Small intestine (tissue), 7 donors: ENCODE measurements at regions not wholly inside any gene's neighbourhood (a gene's known extent, or its start where the extent isn't known, plus 50 kb on each side); places are given as distances from the start of the nearest gene placed in this dataset.
A peak's percentile ranks its signal among the peaks of the same experiment; 100 is the strongest.

Experiments
- DNase-seq, 2 donors: peaks; one replicate each; pipeline versions ENCODE4 v3.0.0 to v3.0.0-alpha.2; 2013
- FAIRE-seq: peaks from 2 replicates; lab custom pipeline; 2012; peaks lifted over from hg19 to GRCh38; lab: Jason Lieb, UNC
- H3K27ac ChIP-seq, 3 donors: one replicate each; pipeline ENCODE4 v1.5.1; 2013; ENCODE audit warnings: low read length in 2 of 3, mild to moderate bottlenecking in 2 of 3, control low read depth in 1 of 3, inconsistent platforms in 1 of 3, low read depth in 1 of 3, moderate library complexity in 1 of 3
- H3K27me3 ChIP-seq, 3 donors: one replicate each; pipeline ENCODE4 v1.6.1; 2013; ENCODE audit warnings: low read length in 3 of 3, inconsistent platforms in 1 of 3; ENCODE audit not compliant: control insufficient read depth in 3 of 3, insufficient read depth in 3 of 3
- H3K36me3 ChIP-seq, 3 donors: one replicate each; pipeline ENCODE4 v1.6.1; 2013; ENCODE audit warnings: low read length in 3 of 3, inconsistent platforms in 1 of 3, low read depth in 1 of 3, mild to moderate bottlenecking in 1 of 3, moderate library complexity in 1 of 3; ENCODE audit not compliant: control insufficient read depth in 3 of 3, insufficient read depth in 2 of 3
- H3K4me1 ChIP-seq, 3 donors: one replicate each; pipeline ENCODE4 v1.6.1; 2013; ENCODE audit warnings: low read length in 2 of 3, inconsistent platforms in 1 of 3, low read depth in 1 of 3, mild to moderate bottlenecking in 1 of 3, moderate library complexity in 1 of 3; ENCODE audit not compliant: control insufficient read depth in 3 of 3, insufficient read depth in 2 of 3
- H3K4me3 ChIP-seq, 3 donors: one replicate each; pipeline ENCODE4 v1.5.1; 2013; ENCODE audit warnings: low read length in 3 of 3, control low read depth in 1 of 3, inconsistent platforms in 1 of 3, low read depth in 1 of 3, mild to moderate bottlenecking in 1 of 3, moderate library complexity in 1 of 3
- H3K9me3 ChIP-seq, 2 donors: one replicate each; pipeline ENCODE4 v1.6.1; 2013; ENCODE audit warnings: low read depth in 1 of 2, low read length in 1 of 2; ENCODE audit not compliant: control insufficient read depth in 2 of 2, insufficient read depth in 1 of 2
- WGBS, 3 donors: extraction: QIAGEN DNeasy Blood & Tissue Kit; methylation state at CpG; one replicate each; pipeline ENCODE4 v1.1.7; 2013; 5-methylcytosine and 5-hydroxymethylcytosine counted together
- donor health status: healthy with polysubstance abuse.
- donor health status: control.
- donor health status: control.
- donor health status: Bipolar disorder and iron deficiency.
- donor health status: healthy.

- Histone ChIP-seq H3K9me3 (peaks cover 0 to 7% of the 10 kb centered on the region in 2 donors), H3K36me3 (no peaks in the 10 kb centered on the region), H3K27ac (no peak overlapping the region), H3K4me1 (peaks cover 0 to 3% (median 0%) of the 10 kb centered on the region in 3 donors), H3K27me3 (peaks cover 0 to 12% (median 0%) of the 10 kb centered on the region in 3 donors), H3K4me3 (no peak overlapping the region)
- FAIRE-seq: no peak
- no peak for DNase-seq
- WGBS, 3 donors: 68 to 74% (median 70%) methylated on average over 5 of the region's 5 CpGs
Measured at GRCh38 chr15:70582143-70582945, 181.0 kb downstream of the UACA start.

GRCh38 chr15:70580958-70581357 is 182.4 kb downstream of the UACA start:
- 78 to 87% (median 87%) methylated on average over 6 of the region's 6 CpGs for WGBS, 3 donors
- no peak for FAIRE-seq
- no peaks in the 10 kb centered on the region for H3K36me3 ChIP-seq

GRCh38 chr15:70580286-70580685 is 183.1 kb downstream of the UACA start:
- Histone ChIP-seq H3K27ac (no peak overlapping the region), H3K27me3 (peaks cover 0 to 5% (median 0%) of the 10 kb centered on the region in 3 donors), H3K36me3 (no peaks in the 10 kb centered on the region), H3K9me3 (no peaks in the 10 kb centered on the region), H3K4me1 (peaks cover 0 to 15% (median 0%) of the 10 kb centered on the region in 3 donors), H3K4me3 (no peak overlapping the region)
- WGBS, 3 donors: 63 to 68% (median 65%) methylated on average over 10 of the region's 10 CpGs
- FAIRE-seq (no peak), DNase-seq (no peak)

More at GRCh38 chr15:70580958-70581357, 182.4 kb downstream of the UACA start:
- H3K27me3 ChIP-seq: peaks cover 0 to 10% (median 0%) of the 10 kb centered on the region in 3 donors
- no peak for DNase-seq
- no peak overlapping the region for H3K27ac ChIP-seq
- peaks cover 0 to 2% of the 10 kb centered on the region in 2 donors for H3K9me3 ChIP-seq
- H3K4me3 ChIP-seq: no peak overlapping the region
- H3K4me1 ChIP-seq: peaks cover 0 to 9% (median 0%) of the 10 kb centered on the region in 3 donors

GRCh38 chr15:70579766-70580165 is 183.6 kb downstream of the UACA start:
- no peak overlapping the region for H3K4me3 ChIP-seq
- peaks cover 0 to 2% (median 0%) of the 10 kb centered on the region in 3 donors for H3K27me3 ChIP-seq
- DNase-seq: no peak
- WGBS, 3 donors: 83 to 88% (median 84%) methylated on average over 3 of the region's 3 CpGs
- no peaks in the 10 kb centered on the region for H3K36me3 ChIP-seq
- H3K27ac ChIP-seq: no peak overlapping the region
- H3K4me1 ChIP-seq: peaks cover 0 to 18% (median 0%) of the 10 kb centered on the region in 3 donors
- no peak for FAIRE-seq
- peaks cover 0 to 2% of the 10 kb centered on the region in 2 donors for H3K9me3 ChIP-seq

GRCh38 chr15:70578196-70578595 is 185.2 kb downstream of the UACA start:
- H3K4me3 ChIP-seq: no peak overlapping the region
- 95 to 98% (median 98%) methylated on average over 10 of the region's 10 CpGs for WGBS, 3 donors
- H3K27me3 ChIP-seq: no peaks in the 10 kb centered on the region
- H3K36me3 ChIP-seq: no peaks in the 10 kb centered on the region
- DNase-seq (no peak), FAIRE-seq (no peak)
- peaks cover 0 to 13% of the 10 kb centered on the region in 2 donors for H3K9me3 ChIP-seq
- H3K27ac ChIP-seq: no peak overlapping the region
- H3K4me1 ChIP-seq: peaks cover 0 to 15% (median 0%) of the 10 kb centered on the region in 3 donors

GRCh38 chr15:70576696-70577095 is 186.7 kb downstream of the UACA start:
- no peaks in the 10 kb centered on the region for H3K36me3 ChIP-seq
- H3K27me3 ChIP-seq: no peaks in the 10 kb centered on the region
- H3K9me3 ChIP-seq: peaks cover 0 to 17% of the 10 kb centered on the region in 2 donors
- no peak for DNase-seq
- no peak overlapping the region for H3K4me3 ChIP-seq
- FAIRE-seq: no peak
- H3K4me1 ChIP-seq: peaks cover 0 to 15% (median 0%) of the 10 kb centered on the region in 3 donors
- H3K27ac ChIP-seq: no peak overlapping the region
- 56 to 57% (median 56%) methylated on average over 4 of the region's 4 CpGs for WGBS, 3 donors

GRCh38 chr15:70576276-70576675 is 187.1 kb downstream of the UACA start:
- no peak for DNase-seq
- H3K4me1 ChIP-seq: peaks cover 0 to 15% (median 0%) of the 10 kb centered on the region in 3 donors
- H3K9me3 ChIP-seq: peaks cover 0 to 17% of the 10 kb centered on the region in 2 donors
- no peak overlapping the region for H3K4me3 ChIP-seq
- H3K36me3 ChIP-seq: no peaks in the 10 kb centered on the region
- H3K27me3 ChIP-seq: no peaks in the 10 kb centered on the region
- H3K27ac ChIP-seq: no peak overlapping the region
- WGBS, 3 donors: 85 to 92% (median 91%) methylated on average over 3 of the region's 3 CpGs
- no peak for FAIRE-seq

GRCh38 chr15:70575231-70576226 is 187.8 kb downstream of the UACA start:
- H3K36me3 ChIP-seq: no peaks in the 10 kb centered on the region
- 44 to 49% (median 48%) methylated on average over 16 of the region's 16 CpGs for WGBS, 3 donors
- H3K4me3 ChIP-seq: no peak overlapping the region
- H3K9me3 ChIP-seq: peaks cover 0 to 17% of the 10 kb centered on the region in 2 donors
- no peak overlapping the region for H3K27ac ChIP-seq
- DNase-seq: peak in 1 of 2 donors; percentile 48
- peaks cover 0 to 15% (median 0%) of the 10 kb centered on the region in 3 donors for H3K4me1 ChIP-seq
- no peak for FAIRE-seq
- no peaks in the 10 kb centered on the region for H3K27me3 ChIP-seq
